GF-D8 (cell line): ENCODE measurements at regions not wholly inside any gene's neighbourhood (a gene's known extent, or its start where the extent isn't known, plus 50 kb on each side); places are given as distances from the start of the nearest gene placed in this dataset.

Source experiments
- DNase-seq: peaks from one replicate; lab custom pipeline; 2025; lab: John Stamatoyannopoulos, UW

DNA sequence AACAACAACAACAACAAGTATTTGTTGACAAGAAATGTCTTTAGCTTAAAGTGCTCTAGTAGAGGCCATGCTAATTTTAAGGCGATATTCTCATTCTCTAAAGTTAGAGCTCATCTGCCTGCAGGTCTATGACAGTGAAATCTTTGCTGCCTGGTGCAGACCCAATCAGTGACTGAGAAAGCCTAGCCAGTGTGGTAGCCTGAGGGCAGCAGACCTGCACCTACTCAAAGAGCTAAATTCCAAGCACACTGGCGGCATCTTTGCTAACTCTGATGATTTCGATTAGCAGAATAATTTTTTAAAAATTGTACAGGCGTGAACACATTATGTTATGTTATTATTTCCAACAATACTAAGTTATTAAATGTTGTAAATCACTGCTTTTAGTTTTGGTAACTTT, 228.8 kb upstream of the RGMA start:
- no peak for DNase-seq

DNA sequence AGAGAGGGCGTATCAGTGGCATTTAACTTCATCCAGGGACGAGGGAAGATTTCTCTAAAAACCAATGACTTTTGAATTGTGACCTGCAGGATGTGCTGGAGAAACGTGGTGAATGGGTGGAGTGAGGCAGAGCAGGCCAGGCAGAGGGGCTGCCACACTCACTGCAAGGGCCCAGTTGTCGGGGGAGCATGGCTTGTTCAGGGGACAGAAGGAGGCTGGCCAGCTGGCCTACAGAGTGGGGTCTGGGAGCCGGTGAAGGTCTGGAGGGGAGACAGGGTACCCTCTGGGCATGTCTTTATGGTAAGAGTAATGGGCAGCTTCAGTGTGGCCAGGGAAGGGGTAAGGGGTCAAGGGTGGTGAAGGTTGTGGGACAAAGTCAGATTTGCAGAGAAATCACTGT, 225.2 kb upstream of the RGMA start:
- no peak for DNase-seq

DNA sequence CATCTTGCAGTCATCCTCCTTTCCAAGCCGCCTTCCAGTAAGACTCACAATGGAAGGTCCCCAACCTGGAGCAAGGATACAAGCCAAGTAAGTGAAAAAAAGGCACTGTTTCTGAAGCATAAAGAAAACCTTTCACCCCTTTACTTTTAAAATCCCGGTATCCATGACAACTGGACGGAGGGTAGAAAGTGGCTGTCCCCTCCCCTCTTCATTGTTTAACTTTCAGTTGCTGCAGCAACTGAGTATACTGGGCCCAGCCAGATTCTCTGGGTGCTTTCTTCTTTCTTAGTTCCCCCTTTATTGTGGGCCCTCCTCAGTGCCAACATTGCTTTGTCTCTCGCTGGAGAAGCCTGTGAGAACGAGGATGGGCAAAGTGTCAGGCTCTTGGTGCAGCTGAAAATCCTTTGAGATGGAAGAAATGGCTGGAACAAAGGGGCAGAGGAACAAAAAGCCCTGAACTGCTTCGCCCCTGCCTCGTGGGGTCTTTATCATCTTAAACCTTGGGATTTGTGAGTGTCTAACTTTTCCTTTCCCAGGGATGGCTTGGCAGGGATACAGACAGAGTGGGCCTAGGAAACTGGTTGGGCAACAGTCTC, 224.0 kb upstream of the RGMA start:
- no peak for DNase-seq

GRCh38 chr15:93311620-93312019, 222.6 kb upstream of the RGMA start:
- DNase-seq, result no peak

- DNase-seq, result no peak
These were observed 219.1 kb upstream of the RGMA start for GRCh38 chr15:93308026-93308690.

DNA sequence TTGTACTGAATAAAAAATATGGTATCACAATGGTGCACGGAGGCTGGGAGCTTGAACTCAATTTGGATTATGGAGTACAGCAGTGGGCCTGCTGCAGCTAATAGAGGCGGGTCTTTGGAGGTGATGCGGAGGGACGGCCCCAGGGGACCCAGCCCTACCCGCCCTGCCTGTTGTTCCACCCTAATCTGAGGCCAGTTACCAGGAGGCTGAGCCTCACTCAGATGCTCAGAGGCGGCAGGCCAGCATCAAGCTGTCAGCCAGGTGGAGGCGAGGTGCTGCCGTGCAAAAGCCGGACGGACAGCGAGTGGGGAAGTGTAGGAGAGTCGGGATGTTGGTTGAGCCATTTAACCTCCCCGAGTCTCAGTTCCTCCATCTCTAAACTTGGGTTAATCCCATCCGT, 218.5 kb upstream of the RGMA start:
- DNase-seq, result no peak

DNA sequence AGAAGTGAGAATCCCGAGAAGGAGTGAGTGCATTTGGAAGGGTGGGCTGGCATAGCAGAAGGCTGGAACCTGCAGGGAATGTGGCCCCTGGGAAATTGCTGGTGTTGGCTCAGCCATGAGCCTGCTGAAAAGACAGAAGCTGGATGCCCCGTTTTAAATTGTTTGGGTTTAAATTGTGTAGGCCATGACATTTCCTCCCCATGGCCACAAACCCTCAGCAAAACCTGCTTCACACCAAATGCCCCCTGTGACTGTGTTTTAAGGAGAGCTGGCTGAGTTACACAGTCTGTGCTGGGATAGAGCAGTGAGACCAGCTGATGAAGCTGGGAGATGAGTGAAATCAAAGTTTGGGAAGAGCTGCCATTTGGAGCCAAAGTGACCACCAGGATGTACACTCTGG, 216.3 kb upstream of the RGMA start:
- DNase-seq, result no peak

DNA sequence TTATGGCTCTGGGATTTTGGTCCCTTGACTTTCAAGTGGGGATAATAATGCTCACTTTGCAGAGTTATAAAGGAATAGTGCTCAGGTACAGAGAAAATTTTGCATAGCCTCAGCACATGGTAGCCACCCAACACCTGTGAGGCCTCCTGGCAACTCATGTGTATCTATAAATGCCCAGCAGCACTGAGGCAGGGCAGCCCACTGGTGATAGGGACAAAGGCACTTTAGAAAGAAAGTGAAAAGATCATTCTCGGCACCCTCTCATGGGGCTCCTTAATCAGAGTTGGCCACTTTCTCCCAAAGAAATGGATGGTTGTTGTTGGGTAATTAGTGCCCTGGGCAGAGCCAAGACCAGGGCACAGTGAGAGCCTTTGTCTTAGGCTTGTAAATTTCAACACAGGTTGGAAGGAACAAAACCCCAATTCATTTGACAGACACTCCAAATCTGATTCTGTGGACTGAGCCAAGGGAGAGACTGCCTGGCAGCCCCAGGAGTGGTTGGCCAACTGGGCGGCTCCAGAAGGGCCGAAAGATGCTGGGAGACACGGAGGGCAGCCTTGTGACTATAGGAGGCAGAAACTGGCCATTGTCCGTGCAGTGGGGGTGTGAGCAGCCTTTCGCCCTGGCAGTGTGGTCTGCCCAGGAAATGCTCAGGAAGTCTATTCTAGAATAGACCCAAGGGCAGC, 213.2 kb upstream of the RGMA start:
- no peak for DNase-seq

- no peak for DNase-seq
These were observed 211.8 kb upstream of the RGMA start for GRCh38 chr15:93300796-93301195.

DNA sequence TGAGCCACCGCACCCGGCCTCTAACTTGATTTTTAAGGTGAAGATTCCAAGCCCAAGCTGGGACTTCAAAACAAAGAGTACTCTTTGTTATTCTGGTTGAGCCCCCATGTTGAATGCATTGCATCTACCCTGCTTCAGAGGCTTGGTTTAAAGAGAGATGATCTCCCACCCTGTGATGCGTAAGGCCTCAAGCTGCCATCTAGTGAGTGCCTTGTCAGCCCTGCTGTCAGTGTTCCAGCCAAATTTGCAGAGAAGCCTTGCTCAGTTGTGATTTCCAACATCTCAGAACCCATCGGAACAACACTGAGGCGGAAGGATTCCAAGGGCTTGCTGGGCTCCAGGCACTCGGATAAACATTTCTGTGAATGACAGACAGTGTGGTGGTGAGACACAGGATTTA, 210.7 kb upstream of the RGMA start:
- no peak for DNase-seq

GRCh38 chr15:93298901-93299300, 209.9 kb upstream of the RGMA start:
- DNase-seq, result no peak

GRCh38 chr15:93296759-93297500, 207.9 kb upstream of the RGMA start:
- no peak for DNase-seq

GRCh38 chr15:93294896-93295295, 205.9 kb upstream of the RGMA start:
- no peak for DNase-seq

DNA sequence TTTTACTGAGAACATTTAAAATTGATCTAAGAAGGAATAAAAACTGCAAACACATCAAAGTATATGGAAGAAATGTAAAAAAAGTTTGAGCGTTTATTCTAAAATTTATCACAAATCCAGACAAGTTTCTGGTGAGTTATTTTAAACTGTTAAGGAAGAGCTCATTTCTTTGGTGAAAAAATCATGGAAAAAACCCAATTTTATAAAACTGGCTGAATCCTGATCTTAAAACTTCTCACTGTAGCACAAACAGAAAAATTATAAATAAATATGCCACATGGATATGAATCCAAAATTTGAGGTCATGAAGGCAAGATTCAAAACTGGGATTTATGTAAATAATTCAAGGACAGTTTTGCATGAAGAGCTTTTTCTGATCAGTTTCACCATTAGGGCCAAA, 205.1 kb upstream of the RGMA start:
- DNase-seq, result no peak

DNA sequence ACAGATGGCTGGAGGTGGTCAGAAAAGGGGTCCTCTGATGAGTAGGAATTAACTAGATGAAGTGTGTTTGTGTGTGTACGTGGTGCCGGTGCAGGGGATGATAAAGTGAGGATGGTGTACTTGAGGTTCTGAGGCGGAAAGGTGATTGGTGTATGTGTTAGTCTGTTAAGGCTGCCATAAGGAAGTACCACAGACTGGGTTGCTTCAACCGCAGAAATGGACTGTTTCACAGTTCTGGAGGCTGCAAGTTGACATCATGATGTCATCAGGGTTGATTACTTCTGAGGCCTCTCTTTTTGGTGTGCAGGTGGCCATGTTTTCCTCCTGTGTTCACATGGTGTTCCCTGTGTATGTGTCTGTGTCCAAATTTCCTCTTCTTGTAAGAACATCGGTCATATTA, 202.4 kb upstream of the RGMA start:
- no peak for DNase-seq

DNA sequence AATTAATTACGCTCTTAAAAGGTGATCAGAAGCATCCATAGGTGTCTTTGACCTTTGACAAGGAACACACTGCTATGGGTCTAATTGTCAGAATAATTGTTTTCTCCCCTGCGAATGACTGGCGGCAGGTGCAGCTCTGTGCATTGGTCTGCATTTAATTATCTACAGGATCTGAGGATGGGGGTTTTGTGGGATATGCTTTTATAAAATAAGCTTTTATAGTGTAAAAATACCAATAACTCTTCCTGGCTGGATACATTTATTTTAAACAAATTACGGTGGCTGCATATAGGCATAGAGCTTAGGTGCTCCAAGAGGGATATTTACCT, 201.6 kb upstream of the RGMA start:
- DNase-seq, result no peak

DNA sequence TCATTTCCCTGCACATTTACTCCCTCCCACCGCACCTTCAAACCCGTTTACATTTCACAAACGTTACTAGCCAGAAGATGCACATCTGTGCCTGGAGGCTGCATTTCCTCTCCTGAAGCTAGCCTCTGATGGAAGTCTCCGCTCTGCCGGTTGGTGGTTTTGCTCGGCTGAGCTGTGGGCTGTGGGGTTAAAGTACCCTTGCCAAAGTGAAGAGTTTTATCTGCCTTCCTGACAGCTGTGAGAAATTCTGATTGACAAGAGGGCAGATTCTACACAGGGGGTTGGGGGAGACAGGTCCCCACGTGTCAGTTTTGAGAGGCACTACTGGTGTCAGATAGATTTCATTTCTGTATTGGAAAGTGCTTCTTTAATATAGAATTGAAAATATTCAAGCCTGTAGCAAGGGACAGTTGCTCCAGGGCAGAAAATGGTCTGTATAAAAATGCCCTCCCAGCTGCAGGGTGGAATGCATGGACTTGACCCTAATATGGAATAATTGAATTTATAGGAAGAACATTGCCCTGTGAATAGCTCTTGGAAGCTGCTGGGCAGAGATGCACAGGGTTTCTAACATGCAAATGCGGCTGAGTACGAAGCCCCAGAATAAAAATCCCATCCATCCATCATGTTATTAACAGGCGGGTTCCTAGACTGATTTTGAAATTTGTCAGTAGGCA, 201.1 kb upstream of the RGMA start:
- no peak for DNase-seq

- no peak for DNase-seq
These were observed 199.8 kb upstream of the RGMA start for GRCh38 chr15:93288728-93289294.

- no peak for DNase-seq
These were observed 197.4 kb upstream of the RGMA start for GRCh38 chr15:93286446-93286845.

- no peak for DNase-seq
These were observed 194.8 kb upstream of the RGMA start for GRCh38 chr15:93283854-93284253.

GRCh38 chr15:93282808-93283207, 193.8 kb upstream of the RGMA start:
- DNase-seq, result no peak

DNA sequence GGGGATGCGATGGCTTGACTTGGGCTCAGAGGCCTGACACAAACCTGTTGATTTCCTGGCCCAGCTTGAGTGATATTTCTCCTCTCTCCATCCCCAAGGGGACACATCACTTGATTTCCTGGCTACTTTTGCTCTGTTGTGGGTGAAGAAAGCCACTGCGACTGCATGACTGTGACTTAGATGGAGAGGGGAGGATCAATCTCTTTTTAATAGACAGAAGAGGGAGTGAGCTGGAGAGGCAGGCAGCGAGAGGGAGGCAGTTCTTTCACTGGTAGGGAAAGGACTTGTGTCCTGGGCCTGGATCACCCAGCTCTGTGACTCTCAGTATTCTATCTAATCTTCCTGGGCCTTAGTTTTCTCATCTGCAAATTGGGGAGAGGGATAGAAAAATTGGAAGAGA, 189.8 kb upstream of the RGMA start:
- DNase-seq, result no peak
